IMR-90 (cell line): ENCODE measurements at regions not wholly inside any gene's neighbourhood (a gene's known extent, or its start where the extent isn't known, plus 50 kb on each side); places are given as distances from the start of the nearest gene placed in this dataset.

Experiments
- ATAC-seq: fragments of 200-7000 bp; cut with Tn5 transposase; 2 replicates; pipeline ENCODE4 v1.9.1; 2020; ENCODE audit warnings: low read depth, mild to moderate bottlenecking, moderate library complexity
- BruUV-seq: library from RNA; stranded (reverse); fragments of 400-500 nt; replicated peaks from 2 replicates; lab custom pipeline; 2021; lab: Mats Ljungman, UMichigan
- CTCF ChIA-PET: fragments of 300-600 bp; formaldehyde crosslinking; extraction: SDS; loops from one replicate; lab custom pipeline; 2021; ENCODE audit warnings: antibody characterized with exemption; lab: Yijun Ruan, JAX
- POLR2A ChIA-PET: fragments of 300-600 bp; sonication (Branson Sonifier 250); formaldehyde crosslinking; loops from one replicate; lab custom pipeline; 2022; ENCODE audit warnings: antibody characterized with exemption; ENCODE audit not compliant: unreplicated experiment; lab: Charles Lee
- DNase-seq: peaks from one replicate; pipeline ENCODE4 v3.0.0; 2013
- H2AFZ ChIP-seq: replicated peaks from 2 replicates; pipeline ENCODE3; 2013; ENCODE audit warnings: low read length, mild to moderate bottlenecking; ENCODE audit not compliant: poor library complexity
- H2AK5ac ChIP-seq: 2 replicates; pipeline ENCODE4 v1.6.1; 2013; ENCODE audit warnings: low read depth, low read length, inconsistent platforms
- H2AK9ac ChIP-seq: replicated peaks from 2 replicates; pipeline ENCODE3; 2013; ENCODE audit warnings: mild to moderate bottlenecking, low read depth, low read length, moderate library complexity; ENCODE audit not compliant: poor library complexity
- H2BK120ac ChIP-seq: 2 replicates; pipeline ENCODE4 v1.6.1; 2013; ENCODE audit warnings: low read depth, low read length, inconsistent platforms
- H2BK15ac ChIP-seq: 3 replicates; pipeline ENCODE4 v1.6.1; 2013; ENCODE audit warnings: low read depth, low read length, inconsistent platforms
- H2BK20ac ChIP-seq: 2 replicates; pipeline ENCODE4 v1.6.1; 2013; ENCODE audit warnings: low read depth, mild to moderate bottlenecking, inconsistent platforms, low read length, moderate library complexity
- H2BK5ac ChIP-seq: 2 replicates; pipeline ENCODE4 v1.6.1; 2013; ENCODE audit warnings: mild to moderate bottlenecking, low read depth, low read length, inconsistent platforms; ENCODE audit not compliant: poor library complexity, severe bottlenecking
- H3K14ac ChIP-seq: replicated peaks from 2 replicates; pipeline ENCODE4 v1.6.1; 2013; ENCODE audit warnings: low read depth, low read length, inconsistent platforms
- H3K18ac ChIP-seq: 2 replicates; pipeline ENCODE4 v1.6.1; 2013; ENCODE audit warnings: low read depth, low read length, control low read depth
- H3K23ac ChIP-seq: 2 replicates; pipeline ENCODE4 v1.6.1; 2013; ENCODE audit warnings: low read depth, low read length, inconsistent platforms
- H3K27ac ChIP-seq: 2 replicates; pipeline ENCODE4 v1.5.1; 2013; ENCODE audit warnings: mild to moderate bottlenecking, control low read depth, low read length; ENCODE audit not compliant: insufficient read depth
- H3K27me3 ChIP-seq: 2 replicates; pipeline ENCODE4 v1.6.1; 2013; ENCODE audit warnings: low read length; ENCODE audit not compliant: control insufficient read depth, insufficient read depth
- H3K36me3 ChIP-seq: 2 replicates; pipeline ENCODE4 v1.6.1; 2013; ENCODE audit warnings: low read length, mixed read lengths; ENCODE audit not compliant: control insufficient read depth, insufficient read depth
- H3K4ac ChIP-seq: 2 replicates; pipeline ENCODE4 v1.6.1; 2013; ENCODE audit warnings: low read depth, low read length, inconsistent platforms
- H3K4me1 ChIP-seq: 2 replicates; pipeline ENCODE4 v1.6.1; 2013; ENCODE audit warnings: low read length, mixed read lengths; ENCODE audit not compliant: control insufficient read depth, insufficient read depth
- H3K4me2 ChIP-seq: 2 replicates; pipeline ENCODE4 v1.6.1; 2013; ENCODE audit warnings: low read depth, mild to moderate bottlenecking, control low read depth, low read length, moderate library complexity
- H3K4me3 ChIP-seq: 2 replicates; pipeline ENCODE4 v1.5.1; 2013; ENCODE audit warnings: low read depth, mild to moderate bottlenecking, control low read depth, low read length, moderate library complexity; ENCODE audit not compliant: insufficient read depth
- H3K56ac ChIP-seq: 2 replicates; pipeline ENCODE4 v1.6.1; 2013; ENCODE audit warnings: low read length, inconsistent platforms; ENCODE audit not compliant: insufficient read depth; ENCODE audit errors: extremely low read depth
- H3K79me1 ChIP-seq, 2 experiments: 2 replicates each; pipeline ENCODE4 v1.6.1; 2013; ENCODE audit warnings: low read length in 2 of 2, inconsistent platforms in 1 of 2, low read depth in 1 of 2
- H3K9ac ChIP-seq: 2 replicates; pipeline ENCODE4 v1.6.1; 2013; ENCODE audit warnings: low read depth, low read length, control low read depth
- H3K9me1 ChIP-seq: 2 replicates; pipeline ENCODE4 v1.6.1; 2013; ENCODE audit warnings: low read length, inconsistent platforms; ENCODE audit not compliant: insufficient read depth
- H3K9me3 ChIP-seq: 2 replicates; pipeline ENCODE4 v1.6.1; 2013; ENCODE audit warnings: low read length; ENCODE audit not compliant: control insufficient read depth, insufficient read depth
- H4K20me1 ChIP-seq: 2 replicates; pipeline ENCODE4 v1.6.1; 2013; ENCODE audit warnings: low read length, inconsistent platforms; ENCODE audit not compliant: insufficient read depth
- H4K5ac ChIP-seq: 2 replicates; pipeline ENCODE4 v1.6.1; 2013; ENCODE audit warnings: mild to moderate bottlenecking, low read depth, low read length, control low read depth
- H4K8ac ChIP-seq, 2 experiments: 2 replicates each; pipeline ENCODE4 v1.6.1; 2013; ENCODE audit warnings: low read depth in 2 of 2, low read length in 2 of 2, control low read depth in 1 of 2, inconsistent platforms in 1 of 2
- H4K91ac ChIP-seq: 2 replicates; pipeline ENCODE4 v1.6.1; 2013; ENCODE audit warnings: low read depth, low read length, inconsistent platforms; ENCODE audit not compliant: insufficient read depth
- BHLHE40 ChIP-seq: fragments of 150-350 bp; IDR thresholded peaks from 2 replicates; pipeline ENCODE4 v1.6.1; 2016; ENCODE audit warnings: mild to moderate bottlenecking, low read depth, low read length
- CEBPB ChIP-seq: IDR thresholded peaks from 2 replicates; pipeline ENCODE4 v1.6.1; 2012; ENCODE audit warnings: low read depth, low read length, improper control_type of control experiment
- CHD1 ChIP-seq: IDR thresholded peaks from 2 replicates; pipeline ENCODE4 v1.6.1; 2012; ENCODE audit warnings: low read depth, low read length, improper control_type of control experiment
- ELK1 ChIP-seq: fragments of 150-350 bp; IDR thresholded peaks from 2 replicates; pipeline ENCODE4 v1.6.1; 2016; ENCODE audit warnings: low read depth, mild to moderate bottlenecking, low read length, moderate library complexity, borderline replicate concordance
- MAFK ChIP-seq: IDR thresholded peaks from 2 replicates; pipeline ENCODE4 v1.6.1; 2012; ENCODE audit warnings: low read depth, low read length, improper control_type of control experiment
- MAZ ChIP-seq: IDR thresholded peaks from 2 replicates; pipeline ENCODE4 v1.6.1; 2012; ENCODE audit warnings: low read depth, mild to moderate bottlenecking, low read length, improper control_type of control experiment, moderate library complexity, borderline replicate concordance
- MXI1 ChIP-seq: IDR thresholded peaks from 2 replicates; pipeline ENCODE4 v1.6.1; 2012; ENCODE audit warnings: low read depth, mild to moderate bottlenecking, low read length, moderate library complexity, borderline replicate concordance
- RAD21 ChIP-seq: IDR thresholded peaks from 2 replicates; pipeline ENCODE4 v1.6.1; 2012; ENCODE audit warnings: low read length, improper control_type of control experiment
- RCOR1 ChIP-seq: IDR thresholded peaks from 2 replicates; pipeline ENCODE4 v1.6.1; 2012; ENCODE audit warnings: mild to moderate bottlenecking, low read length, improper control_type of control experiment; ENCODE audit not compliant: insufficient replicate concordance
- WGBS, 2 experiments: methylation state at CpG; one replicate each; pipeline versions ENCODE4 v1.1.5 to v1.1.7; 2013; ENCODE audit warnings: missing lambda C conversion rate in 2 of 2; ENCODE audit not compliant: insufficient read length in 1 of 2; ENCODE audit errors: extremely low coverage in 2 of 2; 5-methylcytosine and 5-hydroxymethylcytosine counted together
- dilution Hi-C: fragments of 300-500 bp; cut with HindIII; formaldehyde crosslinking; loops from one replicate; pipeline ENCODE4 v1.14.3; 2018; ENCODE audit warnings: low sequenced_read_pairs; ENCODE audit not compliant: unreplicated experiment
- in situ Hi-C: fragments of 300-500 bp; cut with MboI; formaldehyde crosslinking; loops from 3 replicates; pipeline ENCODE4 v1.14.3; 2019; ENCODE audit warnings: low sequenced_read_pairs, inconsistent platforms, mixed read lengths
- intact Hi-C: fragments of 100-400 bp; cut with micrococcal nuclease; formaldehyde crosslinking; loops from 2 replicates; pipeline ENCODE4 v1.10.0; 2022

- H4K8ac ChIP-seq, result no peak overlapping the region
- no peak overlapping the region for H3K56ac ChIP-seq
- DNase-seq (no peak), ATAC-seq (no peak)
- H3K9me1 ChIP-seq, result no peaks in the 10 kb centered on the region
- no peak for TF ChIP-seq CHD1
- TF ChIP-seq RCOR1, result no peak
- TF ChIP-seq ELK1, result no peak
- no peak for TF ChIP-seq CEBPB
- TF ChIP-seq MAZ, result no peak
- TF ChIP-seq BHLHE40, result no peak
- no peak for TF ChIP-seq MXI1
- no peak for TF ChIP-seq MAFK
- no peak for TF ChIP-seq RAD21
- H2BK20ac ChIP-seq, result no peak overlapping the region
- no peak overlapping the region for H3K4me2 ChIP-seq
- no peaks in the 10 kb centered on the region for H3K36me3 ChIP-seq
- no peak overlapping the region for H4K91ac ChIP-seq
- H3K23ac ChIP-seq, result no peak overlapping the region
- no peaks in the 10 kb centered on the region for H3K9me3 ChIP-seq
- no peak overlapping the region for H4K5ac ChIP-seq
- no peak overlapping the region for H3K4me3 ChIP-seq
- ChIA-PET CTCF (no interaction called here), POLR2A (no interaction called here)
- peaks cover 5% of the 10 kb centered on the region; the same call in 1 of the 2 replicates for H3K27me3 ChIP-seq
- H3K4me1 ChIP-seq, result no peaks in the 10 kb centered on the region
- no peaks in the 10 kb centered on the region for H3K79me1 ChIP-seq
- no peak overlapping the region for H3K4ac ChIP-seq
- intact Hi-C loops, result no loop called here
- no peak overlapping the region for H3K27ac ChIP-seq
- no peak overlapping the region for H2AK5ac ChIP-seq
- H2BK120ac ChIP-seq, result no peak overlapping the region
- no TSS peak for BruUV-seq
- no peak overlapping the region for H2AK9ac ChIP-seq
- dilution Hi-C loops, result no loop called here
- H4K20me1 ChIP-seq, result no peaks in the 10 kb centered on the region
- no peak overlapping the region for H2BK15ac ChIP-seq
- in situ Hi-C loops, result no loop called here
- H2BK5ac ChIP-seq, result no peak overlapping the region
- no peak overlapping the region for H3K18ac ChIP-seq
- no peak overlapping the region for H2AFZ ChIP-seq
- H3K14ac ChIP-seq, result no peak overlapping the region
- H3K9ac ChIP-seq, result no peak overlapping the region
- WGBS, 2 experiments, result 54% methylated on average over 4 of the region's 9 CpGs; no CpG with 5 or more reads in 1 of the 2 experiments
These were observed 308.3 kb downstream of the TBC1D4 start for GRCh38 chr13:75173457-75174356.
